Ovary (tissue), 7 donors: ENCODE measurements at regions not wholly inside any gene's neighbourhood (a gene's known extent, or its start where the extent isn't known, plus 50 kb on each side); places are given as distances from the start of the nearest gene placed in this dataset.

Experiments used
- DNase-seq, 5 donors: peaks; one replicate each; pipeline ENCODE4 v3.0.0-alpha.2; 2019 to 2020
- H3K27ac ChIP-seq, 2 donors: fragments of 200-600 bp; one replicate each; pipeline versions ENCODE4 v1.5.1 to v1.8.0; 2019 to 2022
- H3K27me3 ChIP-seq: fragments of 200-600 bp; one replicate; pipeline ENCODE4 v1.8.0; 2022
- H3K36me3 ChIP-seq: fragments of 200-600 bp; sonication (generic); one replicate; pipeline ENCODE4 v1.5.1; 2019
- H3K4me1 ChIP-seq: one replicate; pipeline ENCODE4 v1.8.1; 2013; ENCODE audit warnings: mild to moderate bottlenecking, moderate library complexity; ENCODE audit not compliant: insufficient read depth
- H3K4me3 ChIP-seq: fragments of 200-600 bp; sonication (generic); one replicate; pipeline ENCODE4 v1.5.1; 2017
- H3K9me3 ChIP-seq, 2 donors: fragments of 200-600 bp in 1 of 2; sonication (generic) in 1 of 2; one replicate each; pipeline versions ENCODE4 v1.5.1 to v1.8.1; 2013 to 2019; ENCODE audit warnings: mild to moderate bottlenecking in 1 of 2, moderate library complexity in 1 of 2
- EP300 ChIP-seq: sonication (generic); formaldehyde crosslinking; IDR thresholded peaks from one replicate; pipeline ENCODE4 v1.6.1; 2017; ENCODE audit warnings: antibody characterized with exemption
- POLR2A ChIP-seq: fragments of 450-650 bp; IDR thresholded peaks from one replicate; pipeline ENCODE4 v1.6.1; 2017; ENCODE audit warnings: antibody characterized with exemption, mild to moderate bottlenecking, moderate library complexity
- WGBS, 3 donors: extraction: QIAGEN DNeasy Blood & Tissue Kit in 1 of 3; methylation state at CpG; one replicate each; pipeline versions ENCODE4 v1.1.5 to v1.1.7; 2013 to 2017; 5-methylcytosine and 5-hydroxymethylcytosine counted together
- intact Hi-C, 4 donors: fragments of 100-400 bp; cut with DNase I; formaldehyde crosslinking; loops; one replicate each; pipeline versions ENCODE4 v1.11.0 to v1.15.1; 2022 to 2023
- TF ChIP-seq, protein P1 (sequence below), 3 donors: fragments of 450-650 bp in 2 of 3; fragments of 200-600 bp in 1 of 3; IDR thresholded peaks; one replicate each; pipeline versions ENCODE4 v1.5.1 to v1.8.0; 2016 to 2022; ENCODE audit warnings: antibody characterized with exemption in 3 of 3, mild to moderate bottlenecking in 1 of 3
- donor health status: DM: no; HTN: no; CAD: no; lungs with moderate emphysema.
- donor health status: DM: no; HTN: no; CAD: no.
- donor health status: Bipolar disorder and iron deficiency.
- donor health status: DM: no; HTN: no; CAD: no.
- donor health status: DM: yes; HTN: yes; CAD: no.

DNA sequence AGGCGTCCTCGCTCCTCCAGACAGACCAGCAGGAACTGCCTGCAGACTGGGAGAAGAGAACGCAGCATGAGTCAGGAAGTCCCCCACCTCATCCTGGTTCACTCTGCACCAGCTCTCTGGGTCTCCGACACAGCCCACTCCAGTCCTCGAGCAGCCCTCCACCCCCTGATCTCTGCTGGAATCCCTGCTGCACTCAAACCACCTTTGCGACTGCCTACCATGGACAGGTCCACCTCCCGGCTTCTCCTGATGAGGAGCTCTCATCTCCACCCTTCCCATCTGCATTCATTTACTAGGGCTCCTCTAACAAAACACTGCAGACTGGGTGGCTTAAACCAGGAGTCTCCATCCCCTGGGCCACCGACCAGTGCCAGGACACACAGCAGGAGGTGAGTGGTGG, 202.3 kb upstream of the IGF1R start:
- Histone ChIP-seq H3K27me3 (no peaks in the 10 kb centered on the region), H3K4me3 (no peak overlapping the region), H3K27ac (no peak overlapping the region), H3K36me3 (no peaks in the 10 kb centered on the region), H3K9me3 (no peaks in the 10 kb centered on the region), H3K4me1 (no peaks in the 10 kb centered on the region)
- no peak for DNase-seq
- intact Hi-C loops = loop anchor here in 2 of 4 donors (10.0 kb wide), 2 partner anchors 199 to 629 kb away; partner anchors contain the start of gene IGF1R (in 1 of the 2)
- 73 to 79% (median 73%) methylated on average over 8 of the region's 8 CpGs for WGBS, 3 donors
- TF ChIP-seq POLR2A (no peak), EP300 (no peak)
- TF ChIP-seq, protein P1, sequence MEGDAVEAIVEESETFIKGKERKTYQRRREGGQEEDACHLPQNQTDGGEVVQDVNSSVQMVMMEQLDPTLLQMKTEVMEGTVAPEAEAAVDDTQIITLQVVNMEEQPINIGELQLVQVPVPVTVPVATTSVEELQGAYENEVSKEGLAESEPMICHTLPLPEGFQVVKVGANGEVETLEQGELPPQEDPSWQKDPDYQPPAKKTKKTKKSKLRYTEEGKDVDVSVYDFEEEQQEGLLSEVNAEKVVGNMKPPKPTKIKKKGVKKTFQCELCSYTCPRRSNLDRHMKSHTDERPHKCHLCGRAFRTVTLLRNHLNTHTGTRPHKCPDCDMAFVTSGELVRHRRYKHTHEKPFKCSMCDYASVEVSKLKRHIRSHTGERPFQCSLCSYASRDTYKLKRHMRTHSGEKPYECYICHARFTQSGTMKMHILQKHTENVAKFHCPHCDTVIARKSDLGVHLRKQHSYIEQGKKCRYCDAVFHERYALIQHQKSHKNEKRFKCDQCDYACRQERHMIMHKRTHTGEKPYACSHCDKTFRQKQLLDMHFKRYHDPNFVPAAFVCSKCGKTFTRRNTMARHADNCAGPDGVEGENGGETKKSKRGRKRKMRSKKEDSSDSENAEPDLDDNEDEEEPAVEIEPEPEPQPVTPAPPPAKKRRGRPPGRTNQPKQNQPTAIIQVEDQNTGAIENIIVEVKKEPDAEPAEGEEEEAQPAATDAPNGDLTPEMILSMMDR (IDR thresholded peaks at IDR 0.05) = no peak

DNA sequence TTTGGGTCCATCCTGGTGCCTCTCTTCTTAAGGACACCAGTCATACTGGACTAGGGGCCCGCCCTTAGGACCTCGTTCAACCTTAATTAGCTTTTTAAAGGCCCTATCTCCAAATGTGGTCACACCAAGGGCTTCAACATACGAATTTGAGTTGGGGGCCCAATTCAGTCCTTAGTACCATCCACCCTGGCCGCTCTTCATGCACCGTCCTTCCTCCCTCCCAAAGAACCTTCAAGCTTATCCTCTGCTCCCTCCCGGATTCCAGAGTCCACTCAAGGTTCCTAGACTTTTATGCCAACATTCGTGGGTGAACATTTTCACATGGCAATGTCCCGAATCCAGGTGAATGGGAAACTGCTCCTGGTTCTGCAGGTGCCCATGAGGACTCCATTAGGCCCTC, 201.3 kb upstream of the IGF1R start:
- no peaks in the 10 kb centered on the region for H3K9me3 ChIP-seq
- DNase-seq = no peak
- no peaks in the 10 kb centered on the region for H3K27me3 ChIP-seq
- intact Hi-C loops = loop anchor here in 2 of 4 donors (10.0 kb wide), 2 partner anchors 198 to 628 kb away; partner anchors contain the start of gene IGF1R (in 1 of the 2)
- H3K27ac ChIP-seq = no peak overlapping the region
- H3K36me3 ChIP-seq = no peaks in the 10 kb centered on the region
- H3K4me3 ChIP-seq = no peak overlapping the region
- 73 to 81% (median 74%) methylated on average over 8 of the region's 8 CpGs for WGBS, 3 donors
- TF ChIP-seq, protein P1 (IDR thresholded peaks at IDR 0.05) = no peak
- TF ChIP-seq EP300 = no peak
- no peak for TF ChIP-seq POLR2A
- H3K4me1 ChIP-seq = no peaks in the 10 kb centered on the region

DNA sequence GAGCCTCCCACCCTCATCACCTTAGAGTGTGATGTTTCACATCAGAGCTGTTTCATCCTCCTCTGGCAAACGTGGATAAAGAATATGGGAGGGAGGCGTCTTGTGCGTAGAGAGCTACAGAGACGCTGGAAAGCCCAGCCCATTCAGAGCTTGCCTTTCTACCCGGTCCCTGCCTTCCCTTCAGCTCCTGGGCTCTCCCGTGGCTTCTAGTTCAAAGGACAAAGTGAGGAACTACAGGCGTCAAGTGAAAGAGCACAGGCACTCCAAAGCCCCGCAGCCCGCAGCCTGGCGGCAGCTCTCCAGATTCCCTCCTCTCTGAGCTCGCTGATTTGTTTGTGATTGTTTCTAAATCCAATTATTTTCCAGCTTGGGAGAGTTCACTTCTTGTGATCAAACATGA, 197.1 kb upstream of the IGF1R start:
- intact Hi-C loops = no loop called here
- Histone ChIP-seq H3K4me1 (no peaks in the 10 kb centered on the region), H3K27me3 (no peaks in the 10 kb centered on the region), H3K36me3 (no peaks in the 10 kb centered on the region), H3K9me3 (no peaks in the 10 kb centered on the region), H3K27ac (no peak overlapping the region), H3K4me3 (no peak overlapping the region)
- 55 to 58% (median 56%) methylated on average over 11 of the region's 11 CpGs for whole genome bisulfite sequencing, 3 donors
- DNase-seq = no peak
- TF ChIP-seq EP300 = no peak
- no peak for TF ChIP-seq POLR2A
- TF ChIP-seq, protein P1 (IDR thresholded peaks at IDR 0.05) = no peak

DNA sequence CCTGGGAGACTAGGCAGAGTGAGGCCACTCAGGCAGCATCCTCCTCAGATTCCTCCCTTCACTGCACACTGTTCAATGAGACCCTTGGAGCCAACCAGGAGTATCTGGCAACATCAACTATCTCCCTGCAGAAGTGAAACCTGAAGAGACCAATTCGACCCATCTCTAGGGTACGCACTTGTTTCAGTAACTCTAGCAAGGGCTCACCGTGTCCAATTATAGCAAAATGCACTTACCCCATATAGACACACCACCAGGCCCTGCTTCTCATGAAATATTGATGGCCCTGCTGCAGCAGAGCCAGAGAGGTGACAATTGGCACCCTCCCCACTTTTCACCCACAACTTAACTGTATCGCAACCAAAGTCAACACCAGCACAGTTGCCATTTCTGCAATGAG, 196.1 kb upstream of the IGF1R start:
- 92 to 95% (median 93%) methylated on average over 4 of the region's 4 CpGs for WGBS, 3 donors
- Histone ChIP-seq H3K9me3 (no peaks in the 10 kb centered on the region), H3K27me3 (no peaks in the 10 kb centered on the region), H3K4me1 (no peaks in the 10 kb centered on the region), H3K36me3 (no peaks in the 10 kb centered on the region), H3K27ac (no peak overlapping the region), H3K4me3 (no peak overlapping the region)
- intact Hi-C loops = no loop called here
- no peak for TF ChIP-seq POLR2A
- TF ChIP-seq, protein P1 (IDR thresholded peaks at IDR 0.05) = no peak
- TF ChIP-seq EP300 = no peak
- DNase-seq = no peak
